CD4-positive, alpha-beta T cell (primary cell): ENCODE measurements at regions not wholly inside any gene's neighbourhood (a gene's known extent, or its start where the extent isn't known, plus 50 kb on each side); places are given as distances from the start of the nearest gene placed in this dataset.

Experiments used
- ATAC-seq: fragments of 200-7000 bp; cut with Tn5 transposase; one replicate; pipeline ENCODE4 v1.10.0; 2022; ENCODE audit warnings: mild to moderate bottlenecking; ENCODE audit not compliant: poor library complexity
- CTCF ChIA-PET: fragments of 350-600 bp; sonication (Branson Sonifier 250); formaldehyde crosslinking; loops from one replicate; lab custom pipeline; 2021; ENCODE audit warnings: antibody characterized with exemption, inconsistent platforms; lab: Charles Lee
- POLR2A ChIA-PET: fragments of 350-600 bp; sonication (Branson Sonifier 250); formaldehyde crosslinking; loops from one replicate; lab custom pipeline; 2021; ENCODE audit warnings: antibody characterized with exemption, inconsistent platforms; lab: Charles Lee
- DNase-seq, 14 experiments: peaks; one replicate each; pipeline ENCODE4 v3.0.0-alpha.2; 2013 to 2020; ENCODE audit warnings: mixed read lengths in 2 of 14
- H3K27ac ChIP-seq, 2 donors: one replicate each; pipeline versions ENCODE4 v1.5.1 to v1.7.0; 2013; ENCODE audit warnings: low read length in 2 of 2, low read depth in 1 of 2, mild to moderate bottlenecking in 1 of 2
- H3K27me3 ChIP-seq, 2 experiments: 1 replicate in 1 of 2; 2 replicates in 1 of 2; pipeline versions ENCODE4 v1.6.1 to v1.7.0; 2013; ENCODE audit warnings: low read length in 2 of 2, control low read depth in 1 of 2, mild to moderate bottlenecking in 1 of 2, moderate library complexity in 1 of 2; ENCODE audit not compliant: insufficient read depth in 2 of 2, control insufficient read depth in 1 of 2
- H3K36me3 ChIP-seq: one replicate; pipeline ENCODE4 v1.6.1; 2013; ENCODE audit warnings: low read length, control low read depth; ENCODE audit not compliant: insufficient read depth
- H3K4me1 ChIP-seq: one replicate; pipeline ENCODE4 v1.6.1; 2013; ENCODE audit warnings: low read length, control low read depth; ENCODE audit not compliant: insufficient read depth
- H3K4me3 ChIP-seq: one replicate; pipeline ENCODE4 v1.5.1; 2013; ENCODE audit warnings: mild to moderate bottlenecking, low read length, moderate library complexity
- H3K9me3 ChIP-seq, 2 experiments: 1 replicate in 1 of 2; 2 replicates in 1 of 2; pipeline versions ENCODE4 v1.6.1 to v1.7.0; 2013; ENCODE audit warnings: low read length in 2 of 2, mild to moderate bottlenecking in 2 of 2, control low read depth in 1 of 2, moderate library complexity in 1 of 2; ENCODE audit not compliant: control insufficient read depth in 1 of 2, insufficient read depth in 1 of 2
- H3K27ac Mint-ChIP-seq: one replicate; pipeline ENCODE4 v1.8.0; 2020; ENCODE audit warnings: mixed read lengths
- H3K27me3 Mint-ChIP-seq: one replicate; pipeline ENCODE4 v1.8.0; 2021; ENCODE audit warnings: mixed read lengths
- H3K36me3 Mint-ChIP-seq: one replicate; pipeline ENCODE4 v1.8.0; 2021; ENCODE audit warnings: low read depth, mixed read lengths
- H3K4me1 Mint-ChIP-seq: one replicate; pipeline ENCODE4 v1.8.0; 2021; ENCODE audit warnings: low read depth, mixed read lengths
- H3K4me3 Mint-ChIP-seq: one replicate; pipeline ENCODE4 v1.8.0; 2020; ENCODE audit warnings: mild to moderate bottlenecking, mixed read lengths
- H3K9me3 Mint-ChIP-seq: one replicate; pipeline ENCODE4 v1.8.0; 2020; ENCODE audit warnings: mixed read lengths
- CTCF ChIP-seq: fragments of 200-600 bp; IDR thresholded peaks from one replicate; pipeline ENCODE4 v1.8.0; 2022; ENCODE audit warnings: antibody characterized with exemption, mild to moderate bottlenecking
- intact Hi-C, 2 experiments: fragments of 100-400 bp; cut with DNase I in 1 of 2; cut with micrococcal nuclease in 1 of 2; formaldehyde crosslinking; loops; one replicate each; pipeline versions ENCODE4 v1.15.1 to v1.9.0; 2023 to 2025; cut with DNase I, micrococcal nuclease

DNA sequence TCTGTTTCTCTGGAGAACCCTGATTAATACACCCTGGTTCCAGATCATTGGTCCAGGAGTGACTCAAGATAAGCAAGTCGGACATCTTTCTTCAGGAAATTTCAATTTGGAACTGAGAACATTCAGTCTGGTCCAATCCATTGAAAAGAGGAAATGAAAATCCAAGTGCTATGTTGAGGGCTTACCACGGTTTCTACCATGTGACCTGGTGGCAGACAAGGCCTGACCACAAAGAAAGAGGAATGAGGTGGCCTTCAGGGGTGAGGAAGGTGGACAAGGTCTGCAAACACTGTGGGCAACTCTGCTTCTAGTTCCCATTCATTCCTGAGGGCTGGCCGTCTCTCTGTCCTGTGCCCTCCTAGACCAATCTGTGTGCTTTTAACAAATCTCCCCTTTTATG lies 149.2 kb upstream of the GHITM start:
- DNase-seq (peak in 3 of 14 experiments; percentile 13 to 29 (median 15)), ATAC-seq (no peak)
- no peaks in the 10 kb centered on the region for H3K27me3 ChIP-seq
- H3K27ac Mint-ChIP-seq = no peak overlapping the region
- no peak overlapping the region for H3K4me3 Mint-ChIP-seq
- H3K9me3 Mint-ChIP-seq = no peaks in the 10 kb centered on the region
- no peaks in the 10 kb centered on the region for H3K36me3 ChIP-seq
- H3K27ac ChIP-seq = no peak overlapping the region
- no peaks in the 10 kb centered on the region for H3K9me3 ChIP-seq
- H3K27me3 Mint-ChIP-seq = peaks cover 8% of the 10 kb centered on the region
- H3K4me1 Mint-ChIP-seq = no peaks in the 10 kb centered on the region
- H3K4me1 ChIP-seq = no peaks in the 10 kb centered on the region
- intact Hi-C loops = no loop called here
- ChIA-PET CTCF (no interaction called here), POLR2A (no interaction called here)
- H3K4me3 ChIP-seq = no peak overlapping the region
- no peak for TF ChIP-seq CTCF
- H3K36me3 Mint-ChIP-seq = no peaks in the 10 kb centered on the region

DNA sequence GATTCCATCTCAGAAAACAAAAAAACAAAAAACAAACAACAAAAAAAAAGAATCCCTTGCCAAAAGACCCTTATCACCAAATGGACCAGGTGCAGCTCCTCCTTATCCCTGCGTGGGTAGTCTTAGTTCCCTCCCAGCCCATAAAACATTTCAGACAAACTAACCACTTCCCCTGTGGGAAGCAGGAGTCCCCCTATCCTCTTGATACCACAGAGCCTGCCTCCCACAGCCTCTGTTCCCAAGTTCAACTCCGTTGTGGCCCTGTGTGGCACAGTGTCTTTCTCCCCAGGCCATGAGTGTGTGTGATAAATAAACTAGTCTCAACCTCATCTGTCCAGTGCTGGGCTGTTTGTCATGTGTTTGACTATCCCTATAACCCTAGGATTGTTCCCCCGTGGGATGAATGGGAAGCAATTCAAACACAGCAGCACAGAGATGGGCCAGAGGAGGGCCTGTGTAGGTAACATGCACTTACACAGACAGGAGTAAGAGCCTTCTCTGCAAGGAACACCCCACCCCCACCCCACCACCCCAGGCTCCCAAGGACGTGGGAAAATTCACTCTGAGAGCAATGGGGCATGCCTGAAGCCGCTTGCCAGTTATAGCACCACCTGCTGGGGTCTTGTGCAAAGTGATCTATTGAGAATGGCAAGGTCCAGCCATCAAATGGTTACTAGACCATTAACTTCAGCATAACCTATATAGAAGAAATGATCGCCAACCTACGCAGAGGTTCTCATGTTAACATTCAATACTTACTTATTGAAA lies 147.1 kb upstream of the GHITM start:
- Mint-ChIP-seq H3K4me3 (no peak overlapping the region), H3K4me1 (peaks cover 8% of the 10 kb centered on the region), H3K36me3 (no peaks in the 10 kb centered on the region), H3K9me3 (no peaks in the 10 kb centered on the region), H3K27ac (no peak overlapping the region), H3K27me3 (no peaks in the 10 kb centered on the region)
- Histone ChIP-seq H3K9me3 (no peaks in the 10 kb centered on the region), H3K27ac (no peak overlapping the region), H3K27me3 (no peaks in the 10 kb centered on the region), H3K36me3 (no peaks in the 10 kb centered on the region), H3K4me3 (no peak overlapping the region), H3K4me1 (peaks cover 5% of the 10 kb centered on the region)
- TF ChIP-seq CTCF = no peak
- ATAC-seq = no peak
- DNase-seq = peak in 1 of 14 experiments; percentile 7
- ChIA-PET POLR2A (no interaction called here), CTCF (no interaction called here)
- intact Hi-C loops = no loop called here

GRCh38 chr10:83994325-83994724 lies 145.0 kb upstream of the GHITM start:
- H3K4me1 Mint-ChIP-seq = peaks cover 8% of the 10 kb centered on the region
- no peak overlapping the region for H3K4me3 Mint-ChIP-seq
- ChIA-PET POLR2A (no interaction called here), CTCF (no interaction called here)
- H3K27ac Mint-ChIP-seq = no peak overlapping the region
- H3K36me3 Mint-ChIP-seq = no peaks in the 10 kb centered on the region
- H3K36me3 ChIP-seq = no peaks in the 10 kb centered on the region
- H3K27me3 Mint-ChIP-seq = no peaks in the 10 kb centered on the region
- DNase-seq (no peak), ATAC-seq (no peak)
- H3K4me3 ChIP-seq = no peak overlapping the region
- H3K27ac ChIP-seq = no peak overlapping the region
- H3K9me3 Mint-ChIP-seq = no peaks in the 10 kb centered on the region
- intact Hi-C loops = no loop called here
- TF ChIP-seq CTCF = no peak
- H3K27me3 ChIP-seq = no peaks in the 10 kb centered on the region
- H3K9me3 ChIP-seq = no peaks in the 10 kb centered on the region
- H3K4me1 ChIP-seq = peaks cover 5% of the 10 kb centered on the region
